Keratinocyte (primary cell): ENCODE measurements at regions not wholly inside any gene's neighbourhood (a gene's known extent, or its start where the extent isn't known, plus 50 kb on each side); places are given as distances from the start of the nearest gene placed in this dataset.

Experiments used
- CTCF ChIP-seq, 3 experiments: IDR thresholded peaks in 1 of 3; conservative IDR thresholded peaks in 1 of 3; optimal IDR thresholded peaks in 1 of 3; 2 replicates in 2 of 3; 3 replicates in 1 of 3; pipeline versions ENCODE3 to v1.5.1; 2011; ENCODE audit warnings: low read length in 3 of 3, mild to moderate bottlenecking in 3 of 3, moderate library complexity in 2 of 3, control low read depth in 1 of 3, inconsistent platforms in 1 of 3; ENCODE audit not compliant: insufficient read depth in 2 of 3; ENCODE audit errors: extremely low read depth in 1 of 3
- EZH2 ChIP-seq: IDR thresholded peaks from one replicate; pipeline ENCODE4 v1.6.1; 2012; ENCODE audit warnings: inconsistent platforms, mild to moderate bottlenecking, low read length, moderate library complexity

- TF ChIP-seq CTCF (optimal IDR thresholded peaks at IDR 0.05 in 1 of 3, IDR thresholded peaks at IDR 0.05 in 1 of 3, conservative IDR thresholded peaks at IDR 0.05 in 1 of 3; ENCODE audit: extremely low read depth in 1 of 3, insufficient read depth in 2 of 3, low read length in 3 of 3) (no peak), EZH2 (no peak)
Measured at GRCh38 chr4:152224721-152225420, 311.0 kb downstream of the FBXW7 start.
